RWPE2 (cell line): ENCODE measurements at regions not wholly inside any gene's neighbourhood (a gene's known extent, or its start where the extent isn't known, plus 50 kb on each side); places are given as distances from the start of the nearest gene placed in this dataset.

Experiments
- ATAC-seq: fragments of 200-7000 bp; cut with Tn5 transposase; 3 replicates; pipeline ENCODE4 v1.9.1; 2021; ENCODE audit warnings: low read depth
- DNase-seq: peaks from one replicate; pipeline ENCODE4 v3.0.0-alpha.2; 2020; ENCODE audit warnings: low spot score
- H3K27ac ChIP-seq: fragments of 450-650 bp; 2 replicates; pipeline ENCODE4 v1.5.1; 2017; ENCODE audit warnings: mild to moderate bottlenecking; ENCODE audit not compliant: poor library complexity, severe bottlenecking
- H3K27me3 ChIP-seq: fragments of 250-450 bp; sonication (Bioruptor Pico); 2 replicates; pipeline ENCODE4 v1.5.1; 2021; ENCODE audit warnings: mild to moderate bottlenecking, moderate library complexity; ENCODE audit not compliant: insufficient read depth, poor library complexity, severe bottlenecking
- H3K36me3 ChIP-seq: fragments of 250-450 bp; sonication (Bioruptor Pico); 2 replicates; pipeline ENCODE4 v1.5.1; 2020; ENCODE audit warnings: low read depth, mild to moderate bottlenecking, moderate library complexity
- H3K4me1 ChIP-seq: fragments of 250-450 bp; sonication (Bioruptor Pico); 2 replicates; pipeline ENCODE4 v1.5.1; 2021; ENCODE audit warnings: mild to moderate bottlenecking, moderate library complexity; ENCODE audit not compliant: insufficient read depth, poor library complexity, severe bottlenecking
- H3K4me3 ChIP-seq: fragments of 250-450 bp; sonication (Bioruptor Pico); 2 replicates; pipeline ENCODE4 v1.5.1; 2021; ENCODE audit warnings: mild to moderate bottlenecking, moderate library complexity; ENCODE audit not compliant: severe bottlenecking
- H3K9me3 ChIP-seq: fragments of 250-450 bp; sonication (Bioruptor Pico); 2 replicates; pipeline ENCODE4 v1.5.1; 2021; ENCODE audit warnings: mild to moderate bottlenecking, moderate library complexity; ENCODE audit not compliant: severe bottlenecking
- CTCF ChIP-seq: fragments of 450-650 bp; IDR thresholded peaks from one replicate; pipeline ENCODE4 v1.5.1; 2017; ENCODE audit warnings: mild to moderate bottlenecking, moderate library complexity; ENCODE audit not compliant: poor library complexity, severe bottlenecking

GRCh38 chr2:198254536-198255090 is 450.2 kb downstream of the PLCL1 start:
- Histone ChIP-seq H3K9me3 (no peaks in the 10 kb centered on the region), H3K27ac (no peak overlapping the region), H3K36me3 (no peaks in the 10 kb centered on the region), H3K27me3 (no peaks in the 10 kb centered on the region), H3K4me3 (no peak overlapping the region), H3K4me1 (no peaks in the 10 kb centered on the region)
- TF ChIP-seq CTCF = no peak
- DNase-seq (no peak), ATAC-seq (no peak)

GRCh38 chr2:198253995-198254394 is 449.6 kb downstream of the PLCL1 start:
- no peaks in the 10 kb centered on the region for H3K9me3 ChIP-seq
- no peaks in the 10 kb centered on the region for H3K27me3 ChIP-seq
- ATAC-seq (no peak), DNase-seq (no peak)
- no peaks in the 10 kb centered on the region for H3K4me1 ChIP-seq
- H3K27ac ChIP-seq = no peak overlapping the region
- TF ChIP-seq CTCF = no peak
- H3K36me3 ChIP-seq = no peaks in the 10 kb centered on the region
- no peak overlapping the region for H3K4me3 ChIP-seq

- no peak overlapping the region for H3K4me3 ChIP-seq
- no peaks in the 10 kb centered on the region for H3K36me3 ChIP-seq
- no peaks in the 10 kb centered on the region for H3K27me3 ChIP-seq
- H3K4me1 ChIP-seq = no peaks in the 10 kb centered on the region
- TF ChIP-seq CTCF = no peak
- DNase-seq = no peak
- no peak overlapping the region for H3K27ac ChIP-seq
- ATAC-seq = no peak
- no peaks in the 10 kb centered on the region for H3K9me3 ChIP-seq
Observed at GRCh38 chr2:198252472-198252871, 448.1 kb downstream of the PLCL1 start.

- TF ChIP-seq CTCF = no peak
- H3K4me1 ChIP-seq = no peaks in the 10 kb centered on the region
- DNase-seq = no peak
- H3K36me3 ChIP-seq = no peaks in the 10 kb centered on the region
- no peaks in the 10 kb centered on the region for H3K27me3 ChIP-seq
- ATAC-seq = no peak
- no peak overlapping the region for H3K4me3 ChIP-seq
- H3K9me3 ChIP-seq = no peaks in the 10 kb centered on the region
- H3K27ac ChIP-seq = no peak overlapping the region
Observed at GRCh38 chr2:198242093-198242492, 437.7 kb downstream of the PLCL1 start.

- DNase-seq (no peak), ATAC-seq (no peak)
- Histone ChIP-seq H3K9me3 (no peaks in the 10 kb centered on the region), H3K4me1 (no peaks in the 10 kb centered on the region), H3K4me3 (no peak overlapping the region), H3K27ac (no peak overlapping the region), H3K36me3 (no peaks in the 10 kb centered on the region), H3K27me3 (no peaks in the 10 kb centered on the region)
- TF ChIP-seq CTCF = no peak
Observed at GRCh38 chr2:198238429-198238828, 434.0 kb downstream of the PLCL1 start.
